HG02852 (cell line): ENCODE measurements at regions not wholly inside any gene's neighbourhood (a gene's known extent, or its start where the extent isn't known, plus 50 kb on each side); places are given as distances from the start of the nearest gene placed in this dataset.
"Not testable (repeated sequence)": the region's sequence is repeated elsewhere in the genome, so short reads cannot be mapped to it uniquely, and the experiment has no call there.

ENCODE experiments used
- ATAC-seq: cut with Tn5 transposase; IDR thresholded peaks from one replicate; pipeline ENCODE4 v1.9.1; 2021; ENCODE audit warnings: mild to moderate bottlenecking, moderate library complexity; ENCODE audit not compliant: unreplicated experiment

DNA sequence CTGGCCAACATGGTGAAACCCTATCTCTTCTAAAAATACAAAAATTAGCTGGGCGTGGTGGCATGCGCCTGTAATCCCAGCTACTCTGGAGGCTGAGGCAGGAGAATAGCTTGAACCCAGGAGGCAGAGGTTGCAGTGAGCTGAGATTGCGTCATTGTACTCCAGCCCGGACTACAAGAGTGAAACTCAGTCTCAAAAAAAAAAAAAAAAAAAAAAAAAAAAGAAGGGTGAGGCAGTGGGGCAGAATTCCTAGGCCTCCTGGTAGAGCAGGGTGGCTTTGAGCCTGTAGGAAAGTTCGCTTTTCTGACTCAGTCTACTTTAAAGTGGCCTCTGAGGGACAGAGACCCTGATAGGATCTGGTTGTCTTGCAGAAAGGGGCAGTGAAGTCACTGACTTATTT lies 60.8 kb upstream of the GTF3A start:
- ATAC-seq = not testable (repeated sequence)

DNA sequence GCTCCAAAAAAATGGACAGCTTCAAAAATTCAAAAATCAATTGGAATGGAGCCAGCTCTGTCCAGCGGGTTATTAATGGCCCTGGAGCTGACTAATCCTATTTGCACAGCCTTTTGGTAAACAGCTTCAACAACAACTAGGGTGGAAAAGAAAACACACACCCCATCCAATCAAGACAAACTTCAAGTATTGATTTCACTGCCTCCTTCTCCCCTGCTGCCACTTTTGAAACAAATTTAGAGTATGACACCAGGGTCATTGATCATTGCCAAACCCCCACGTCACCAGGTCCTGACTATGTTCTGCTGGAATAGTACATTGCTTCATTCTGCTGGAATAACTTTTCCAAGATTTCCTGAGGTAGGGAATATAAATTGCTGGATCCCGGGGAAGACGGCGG lies 56.8 kb upstream of the GTF3A start:
- no peak for ATAC-seq

DNA sequence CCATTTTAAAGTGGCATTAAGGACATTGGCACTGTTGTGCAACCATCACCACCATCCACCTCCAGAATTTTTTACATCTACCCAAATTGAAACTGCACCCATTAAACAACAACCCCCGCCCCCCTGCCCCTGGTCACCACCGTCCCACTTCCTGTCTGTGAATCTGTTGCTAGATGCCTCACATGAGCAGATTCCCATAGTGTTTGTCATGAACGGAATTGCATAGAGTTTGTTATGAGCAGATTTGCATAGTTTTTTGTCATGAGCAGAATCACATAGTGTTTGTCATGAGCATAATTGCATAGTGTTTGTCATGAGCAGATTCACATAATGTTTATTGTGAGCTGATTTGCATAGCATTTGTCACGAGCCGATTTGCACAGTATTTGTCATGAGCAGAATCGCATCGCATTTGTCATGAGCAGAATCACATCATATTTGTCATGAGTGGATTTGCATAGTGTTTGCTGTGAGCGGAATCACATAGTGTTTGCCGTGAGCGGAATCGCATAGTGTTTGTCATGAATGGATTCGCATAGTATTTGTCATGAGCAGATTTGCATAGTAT lies 54.0 kb upstream of the GTF3A start:
- ATAC-seq = no peak

DNA sequence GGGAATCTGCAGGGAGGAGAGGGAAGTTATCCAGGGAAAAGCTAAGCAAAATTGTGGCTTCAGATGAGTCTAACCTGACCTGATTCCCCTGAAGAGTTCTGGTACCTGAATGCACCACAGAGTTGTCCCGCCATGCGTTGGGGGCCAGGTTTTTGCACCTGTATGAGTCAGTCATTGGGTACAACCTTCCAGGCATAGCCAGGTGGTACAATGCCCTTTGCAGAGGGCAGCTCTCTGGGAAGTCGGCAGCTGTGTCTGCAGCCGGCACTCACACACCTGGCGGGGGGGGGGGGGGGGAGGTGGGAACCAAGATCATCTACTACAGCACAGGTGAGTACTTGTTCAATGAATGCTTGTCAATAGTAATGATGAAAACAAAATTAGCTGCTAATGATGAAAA lies 52.5 kb upstream of the GTF3A start:
- ATAC-seq = no peak

DNA sequence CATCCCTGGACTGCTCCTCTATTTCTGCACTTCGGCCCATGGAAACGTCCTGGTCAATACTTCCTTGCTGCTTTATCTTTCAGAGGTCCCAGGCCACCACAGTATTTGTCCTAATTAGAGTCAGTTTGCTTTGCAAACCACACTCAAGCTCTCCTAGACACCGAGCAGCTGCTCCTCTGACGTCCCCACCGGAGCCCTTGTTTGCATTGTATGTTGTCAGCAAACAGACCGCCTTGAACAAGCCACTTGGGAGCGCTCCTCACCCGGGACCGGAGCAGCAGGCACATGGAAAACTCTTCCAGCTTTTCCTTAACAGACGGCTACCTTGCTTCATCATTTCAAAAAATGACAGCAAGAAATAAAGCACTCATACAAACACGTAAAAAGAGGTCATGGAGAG lies 51.5 kb upstream of the GTF3A start:
- no peak for ATAC-seq

DNA sequence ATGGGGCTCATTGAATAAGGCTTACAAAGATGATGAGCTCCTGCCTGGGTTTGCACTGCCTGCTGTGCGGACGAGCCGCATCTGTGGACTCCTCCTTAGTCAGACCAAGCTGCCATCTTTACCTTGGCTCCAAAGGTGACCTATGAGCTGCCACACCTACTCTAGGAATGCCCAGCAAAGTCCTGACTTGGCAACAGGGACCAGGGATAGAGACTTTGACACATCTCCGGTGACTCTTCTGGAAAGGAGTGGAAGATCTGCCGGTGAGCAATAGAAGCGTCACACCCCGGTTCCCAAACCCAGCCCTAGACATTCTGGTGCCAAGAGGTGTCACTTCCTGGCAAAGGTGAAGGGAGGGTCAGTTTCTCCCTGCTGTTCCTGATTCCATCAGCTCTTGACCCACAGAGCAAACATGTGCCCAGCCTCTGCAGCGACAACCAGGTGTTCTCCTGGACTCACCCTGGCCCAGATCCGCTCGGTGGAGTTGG lies 50.2 kb upstream of the GTF3A start:
- ATAC-seq = no peak
